HG03378 (cell line): ENCODE measurements at regions not wholly inside any gene's neighbourhood (a gene's known extent, or its start where the extent isn't known, plus 50 kb on each side); places are given as distances from the start of the nearest gene placed in this dataset.
"Not testable (repeated sequence)": the region's sequence is repeated elsewhere in the genome, so short reads cannot be mapped to it uniquely, and the experiment has no call there.

Experiments used
- ATAC-seq: cut with Tn5 transposase; IDR thresholded peaks from one replicate; pipeline ENCODE4 v1.9.1; 2021; ENCODE audit warnings: mild to moderate bottlenecking, moderate library complexity; ENCODE audit not compliant: unreplicated experiment

DNA sequence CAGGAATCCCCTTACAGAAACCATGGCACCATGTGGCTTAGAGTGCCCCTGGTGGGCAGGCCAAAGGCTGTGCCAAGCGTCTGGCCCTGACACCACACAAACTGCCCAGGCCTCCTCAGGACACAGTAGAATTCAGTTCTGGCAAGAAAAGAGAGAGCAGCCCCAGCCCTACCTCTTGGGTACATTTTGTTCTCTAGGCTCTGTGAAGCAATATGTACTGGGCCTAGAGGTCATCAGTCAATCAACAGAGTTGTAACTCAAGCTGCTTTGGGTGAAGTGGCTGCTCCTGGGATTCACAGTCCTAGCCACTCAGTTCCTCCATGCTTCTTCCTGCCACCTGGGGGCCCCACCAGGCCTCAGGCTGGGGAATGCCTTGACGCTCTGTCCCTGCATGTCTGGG lies 158.1 kb upstream of the MAMLD1 start:
- ATAC-seq, result no peak

DNA sequence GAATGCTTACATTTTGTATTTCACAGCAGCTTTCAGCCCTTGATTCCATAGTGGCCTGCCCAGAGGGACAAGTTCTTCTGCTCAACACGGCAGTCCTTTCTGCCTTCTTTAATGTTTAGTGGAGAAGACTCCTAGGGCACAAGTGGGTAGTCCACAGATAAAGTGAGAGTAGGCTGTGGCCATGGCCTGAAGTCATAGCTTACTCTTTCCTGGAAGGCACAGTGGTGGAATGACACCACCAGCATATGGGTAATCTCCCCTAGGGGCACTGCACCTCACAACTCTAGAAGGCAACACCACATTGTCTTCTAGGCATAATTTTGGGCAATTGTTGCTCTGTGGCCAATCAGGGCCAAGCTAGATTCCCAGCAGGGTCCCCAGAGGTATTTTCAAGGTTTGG lies 155.4 kb upstream of the MAMLD1 start:
- no peak for ATAC-seq

DNA sequence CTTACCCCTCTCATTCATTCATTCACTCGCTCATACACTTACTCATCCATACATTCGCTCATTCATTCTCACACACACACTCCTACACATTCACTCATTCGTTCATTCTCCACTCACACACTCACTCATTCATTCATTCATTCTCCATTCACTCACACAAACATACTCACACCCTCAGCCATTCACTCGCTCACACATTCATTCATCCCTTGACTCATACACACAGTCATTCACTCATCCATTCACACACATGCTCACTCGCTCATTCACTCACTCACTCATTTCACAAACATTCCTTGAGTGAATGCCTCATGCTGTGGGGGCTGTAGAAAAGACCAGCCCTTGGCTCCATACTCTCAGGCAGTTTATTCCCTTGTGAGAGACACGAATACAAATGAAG lies 151.1 kb upstream of the MAMLD1 start:
- ATAC-seq, result no peak

DNA sequence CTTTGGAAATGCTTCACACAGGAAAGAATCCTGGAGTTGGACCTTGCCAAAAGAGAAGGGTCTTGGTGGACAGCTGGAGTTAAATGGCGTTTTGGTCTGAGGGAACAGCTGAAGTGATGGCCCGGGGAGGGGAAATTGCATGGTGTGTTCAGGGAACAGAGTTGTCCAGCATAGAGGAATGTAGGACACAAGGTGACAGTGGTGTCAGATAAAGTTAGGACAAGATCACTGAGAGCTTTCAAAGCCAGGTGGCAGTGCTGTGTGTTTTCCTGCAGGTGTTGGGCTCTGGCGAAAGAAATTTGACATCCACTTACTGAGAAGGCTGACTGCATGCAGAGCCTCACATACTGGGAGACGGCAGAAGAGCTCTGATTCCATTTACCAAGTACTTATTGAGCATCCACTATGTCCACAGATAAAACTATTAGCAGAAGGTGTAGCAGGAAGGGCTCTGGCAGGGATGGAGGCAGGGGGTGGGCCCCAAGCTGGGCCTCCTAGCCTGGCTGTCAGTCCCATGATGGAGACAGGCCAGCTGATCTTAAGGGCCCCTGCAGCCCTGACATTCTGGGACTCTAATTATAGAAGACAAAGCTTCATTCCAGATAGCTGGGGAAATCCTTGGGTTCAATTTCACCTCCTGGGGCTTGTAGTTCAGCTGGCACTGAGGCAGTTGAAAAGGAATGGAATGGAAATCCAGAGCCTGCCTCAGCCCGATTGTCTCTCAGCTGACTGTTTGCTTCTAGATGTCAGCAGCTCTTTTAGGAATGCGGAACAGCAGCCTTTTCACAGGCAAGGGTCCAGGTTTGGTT lies 150.2 kb upstream of the MAMLD1 start:
- no peak for ATAC-seq

DNA sequence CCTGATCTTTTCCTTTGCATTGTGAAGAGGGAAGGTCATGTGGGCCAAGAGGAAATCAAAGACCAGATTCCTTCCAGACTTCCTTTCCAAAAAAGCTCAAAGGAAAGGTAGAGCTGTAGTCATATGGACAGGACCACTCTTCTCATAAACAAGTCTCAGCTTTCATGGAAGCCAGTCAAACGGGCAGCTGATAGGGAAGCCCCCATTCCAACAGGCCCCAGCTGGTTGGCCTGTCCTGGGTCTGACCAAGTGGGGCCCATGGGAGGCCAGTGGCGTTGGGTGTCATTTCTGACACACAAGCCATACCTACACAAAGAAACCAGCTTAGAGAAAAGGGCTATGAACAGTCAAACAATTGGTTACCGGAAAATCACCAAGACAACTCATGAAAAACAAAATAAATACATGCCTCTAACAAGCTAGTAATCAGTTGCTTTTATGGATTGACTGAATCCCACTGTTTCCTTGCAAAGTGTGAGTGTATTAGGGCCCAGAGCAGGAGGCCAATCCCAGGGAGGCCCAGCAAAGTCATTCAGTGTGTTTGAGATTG lies 149.6 kb upstream of the MAMLD1 start:
- ATAC-seq, result no peak

DNA sequence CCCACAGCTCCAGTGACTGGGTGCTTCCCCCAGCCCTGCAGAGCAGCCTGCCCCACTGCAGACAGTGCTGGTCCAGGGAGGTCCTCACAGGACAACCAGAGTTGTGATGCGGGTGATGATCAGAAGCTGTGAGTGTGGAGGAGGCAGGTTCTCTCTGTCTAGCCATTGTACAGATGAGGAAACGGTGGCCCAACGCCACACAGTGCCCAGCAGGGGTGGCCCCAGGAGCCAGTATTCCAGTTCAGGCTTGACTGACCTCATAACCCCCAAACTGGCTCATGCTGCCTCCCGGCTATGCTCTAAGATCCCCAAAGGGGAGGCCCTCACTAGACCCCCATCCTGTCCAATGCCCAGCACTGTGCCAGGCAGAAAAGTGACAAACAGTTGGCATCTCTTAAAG lies 147.1 kb upstream of the MAMLD1 start:
- not testable (repeated sequence) for ATAC-seq

DNA sequence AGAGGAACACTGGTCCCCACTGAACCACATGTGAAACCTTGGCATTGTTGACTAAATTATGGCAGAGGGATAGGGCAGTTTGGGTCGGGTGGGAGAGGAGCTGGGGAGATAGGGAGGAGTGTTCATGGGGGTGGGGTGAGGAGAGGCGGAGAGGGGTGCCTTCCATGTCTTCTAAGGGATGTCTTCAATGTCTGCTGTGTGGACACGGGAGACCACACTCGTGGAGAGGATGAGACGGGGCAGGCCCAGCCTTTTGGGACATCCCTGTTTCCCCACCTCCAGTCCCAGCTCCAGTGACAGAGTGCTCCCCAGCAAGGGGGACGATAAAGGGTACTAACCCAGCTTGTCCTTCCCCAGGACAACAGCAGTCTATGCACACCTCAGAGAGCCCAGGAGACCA lies 146.4 kb upstream of the MAMLD1 start:
- no peak for ATAC-seq

DNA sequence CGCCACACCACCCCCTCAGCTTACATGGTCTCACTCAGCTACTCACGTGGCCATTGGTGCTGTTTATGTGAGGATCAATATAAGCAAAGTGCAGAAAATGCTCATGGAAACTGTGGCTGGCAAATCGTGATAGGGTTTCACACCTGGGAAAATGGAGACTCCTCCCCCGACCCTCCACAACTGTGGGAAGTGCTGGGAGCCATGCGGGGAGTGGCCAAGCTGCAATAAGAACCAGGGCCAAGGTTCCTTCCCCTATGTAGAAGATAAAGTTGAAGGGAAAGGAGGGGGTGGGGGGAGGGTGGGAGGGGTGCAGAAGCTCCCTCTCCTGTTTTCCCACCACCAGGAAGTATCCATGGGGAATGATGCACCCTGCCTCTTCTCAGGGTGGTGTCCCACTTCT lies 145.5 kb upstream of the MAMLD1 start:
- no peak for ATAC-seq

DNA sequence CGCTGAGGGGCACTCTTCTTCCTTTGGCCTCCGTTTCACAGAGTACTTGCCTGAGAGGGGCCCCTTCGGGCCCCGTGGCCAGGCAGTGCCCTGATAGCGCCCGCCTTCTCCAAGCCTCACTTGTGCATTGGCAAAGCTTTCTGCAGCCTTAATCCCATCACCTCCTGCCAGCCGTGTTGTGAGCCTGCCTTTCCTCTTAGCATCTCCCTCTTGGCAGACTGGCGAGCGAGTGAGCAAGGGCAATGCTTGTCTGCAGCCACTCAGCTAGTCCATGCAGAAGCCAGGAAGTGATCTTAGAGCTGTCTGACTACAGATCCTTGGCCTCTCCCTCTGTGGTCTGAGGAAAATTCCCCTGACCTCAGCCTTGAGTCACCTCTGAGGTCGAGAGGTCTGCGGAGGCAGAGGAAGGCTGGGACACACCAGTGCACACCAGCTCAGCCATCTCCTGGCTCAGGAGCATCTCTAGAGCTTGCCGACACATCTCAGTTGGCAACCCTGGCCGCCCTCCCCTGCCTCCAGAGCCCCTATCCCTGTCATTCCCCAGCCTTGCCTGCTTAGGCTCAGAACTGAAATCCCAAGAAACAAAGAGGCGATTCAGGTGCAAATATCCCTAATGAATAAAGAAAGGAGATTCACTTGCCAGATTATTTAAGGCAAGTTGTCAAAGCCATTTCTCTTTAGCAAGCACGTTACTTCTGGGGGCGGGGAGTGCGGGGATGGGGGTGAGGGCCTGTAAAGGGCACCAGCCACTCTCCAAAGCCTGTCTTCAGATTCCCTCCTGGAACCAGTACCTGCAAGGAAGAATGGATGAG lies 143.5 kb upstream of the MAMLD1 start:
- no peak for ATAC-seq

DNA sequence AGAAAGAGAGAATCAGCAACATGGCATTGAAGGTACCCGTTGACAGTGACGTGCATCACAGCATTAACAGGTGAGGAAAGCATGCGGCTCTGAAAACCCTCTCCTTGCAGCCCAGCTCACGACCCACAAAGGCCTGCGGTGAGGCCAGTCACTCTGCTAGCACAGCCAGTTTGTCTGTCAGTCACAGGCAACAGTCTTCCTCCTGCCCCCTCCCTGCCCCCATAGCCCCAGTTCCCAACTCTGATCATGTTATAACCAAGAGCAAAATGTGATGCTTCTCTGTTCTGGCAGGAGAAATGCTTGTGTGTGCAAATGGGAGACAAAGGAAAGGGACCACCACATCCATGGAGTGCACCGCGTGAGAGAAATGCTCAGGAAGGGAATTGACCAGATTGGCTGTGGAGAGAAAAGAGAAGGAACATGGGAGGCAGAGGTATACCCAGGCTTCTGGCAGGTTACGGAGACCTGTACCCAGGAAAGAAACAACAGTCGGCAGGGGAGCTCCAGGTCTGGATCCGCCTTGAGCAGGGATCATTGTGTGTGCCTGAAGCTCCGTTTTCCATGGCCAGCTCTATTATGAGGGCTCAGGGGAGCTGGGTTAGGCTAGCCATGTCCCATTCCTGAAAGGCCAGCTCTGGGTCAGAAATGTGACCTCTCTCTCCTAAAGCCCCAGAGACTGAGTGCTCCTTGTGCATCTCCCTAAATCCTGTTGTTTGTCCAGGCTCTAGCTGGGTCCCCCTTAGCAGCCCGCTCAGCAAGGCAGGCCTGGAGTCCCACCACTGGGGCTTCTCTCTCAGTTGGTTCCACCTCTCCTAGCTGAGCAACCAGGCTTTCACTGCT lies 139.7 kb upstream of the MAMLD1 start:
- ATAC-seq, result no peak

DNA sequence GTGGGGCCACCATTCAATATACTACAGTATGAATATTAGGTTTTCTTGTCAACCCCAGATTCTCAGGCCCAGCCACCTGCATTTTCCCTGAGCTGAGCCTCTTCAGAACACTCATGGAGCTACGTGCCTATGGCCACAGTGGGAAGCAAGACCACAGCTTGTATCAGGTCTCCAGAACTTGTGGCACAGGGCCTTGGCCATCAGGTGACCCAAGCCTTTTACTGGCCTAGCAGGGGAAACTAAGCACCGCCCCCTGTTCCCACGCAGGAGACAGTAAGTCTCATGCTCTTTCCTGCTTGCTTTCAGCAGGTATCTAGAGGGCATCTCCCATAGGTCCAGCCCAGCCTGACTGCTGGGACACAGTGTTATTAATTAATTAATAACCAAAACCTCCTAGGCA lies 138.4 kb upstream of the MAMLD1 start:
- ATAC-seq, result no peak

DNA sequence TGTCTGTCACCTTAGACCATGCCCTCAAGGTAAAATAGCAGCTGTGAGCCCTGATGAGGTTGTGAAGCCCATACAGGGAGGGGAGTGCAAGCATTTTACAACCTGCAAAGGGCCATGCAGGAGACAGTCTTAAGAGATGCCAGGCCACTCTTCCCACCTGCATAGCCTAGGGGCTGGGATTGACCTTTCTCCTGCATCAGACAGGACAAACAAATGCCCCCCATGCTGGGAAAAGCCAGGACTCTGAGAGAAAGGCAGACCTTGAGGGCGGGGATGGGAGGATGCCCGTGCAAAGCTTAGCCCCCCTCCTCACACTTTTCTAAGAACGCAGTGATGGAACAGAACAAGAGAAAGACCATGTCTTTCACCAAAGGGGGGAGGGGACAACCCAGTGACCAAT lies 137.9 kb upstream of the MAMLD1 start:
- ATAC-seq, result no peak

DNA sequence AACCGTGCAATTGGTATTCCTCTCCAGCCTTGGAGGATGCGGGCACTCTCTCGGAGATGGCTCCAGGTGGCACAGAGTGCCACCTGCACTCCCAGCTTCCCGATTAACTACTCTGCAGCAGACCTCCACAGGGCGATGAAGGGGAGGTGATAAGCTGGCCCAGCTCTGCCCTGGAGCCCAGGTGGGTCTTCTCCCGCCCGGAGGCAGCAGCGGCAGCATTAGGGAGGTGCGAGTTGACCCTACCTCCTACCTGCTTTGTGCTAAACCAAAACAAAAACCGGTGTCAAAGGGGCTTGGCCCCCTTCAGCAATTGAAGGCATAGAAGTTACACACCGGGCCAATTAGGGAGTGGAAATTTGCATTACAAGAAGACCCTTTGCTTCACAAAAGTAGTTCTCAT lies 137.4 kb upstream of the MAMLD1 start:
- no peak for ATAC-seq

DNA sequence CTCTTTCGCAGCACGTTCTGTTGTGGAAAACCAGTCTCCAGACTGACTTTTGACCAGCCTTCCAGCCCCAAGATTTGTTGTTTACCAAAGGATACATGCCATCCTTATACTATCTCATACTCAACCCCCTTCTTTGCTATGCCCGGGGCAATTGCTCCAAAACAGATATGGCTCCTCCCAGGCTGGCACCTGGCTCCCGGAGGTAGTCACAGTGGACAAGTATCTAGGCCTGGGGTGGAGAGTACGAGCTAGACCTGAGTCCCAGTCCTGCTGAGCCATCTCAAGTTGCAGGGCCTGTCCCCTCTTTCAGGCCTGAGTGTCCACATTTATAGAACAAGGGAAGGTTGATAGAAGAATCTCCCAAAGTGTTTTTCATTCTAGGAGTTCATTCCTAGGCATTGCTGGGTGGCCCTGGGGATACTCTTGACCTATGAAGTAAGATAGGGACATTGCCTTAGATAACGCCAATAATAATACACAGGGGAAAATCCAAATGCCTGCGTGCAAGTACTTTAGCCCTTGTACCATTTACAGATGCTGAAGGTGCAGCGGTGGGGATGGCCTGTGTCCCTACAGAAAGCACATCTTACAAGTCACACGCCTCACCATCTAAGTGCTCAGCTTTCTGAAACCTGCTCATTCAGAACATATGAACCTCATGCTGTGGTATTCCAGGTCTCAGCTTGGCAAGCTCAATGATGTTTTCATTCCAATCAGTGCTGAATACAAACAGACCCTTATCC lies 136.7 kb upstream of the MAMLD1 start:
- no peak for ATAC-seq

DNA sequence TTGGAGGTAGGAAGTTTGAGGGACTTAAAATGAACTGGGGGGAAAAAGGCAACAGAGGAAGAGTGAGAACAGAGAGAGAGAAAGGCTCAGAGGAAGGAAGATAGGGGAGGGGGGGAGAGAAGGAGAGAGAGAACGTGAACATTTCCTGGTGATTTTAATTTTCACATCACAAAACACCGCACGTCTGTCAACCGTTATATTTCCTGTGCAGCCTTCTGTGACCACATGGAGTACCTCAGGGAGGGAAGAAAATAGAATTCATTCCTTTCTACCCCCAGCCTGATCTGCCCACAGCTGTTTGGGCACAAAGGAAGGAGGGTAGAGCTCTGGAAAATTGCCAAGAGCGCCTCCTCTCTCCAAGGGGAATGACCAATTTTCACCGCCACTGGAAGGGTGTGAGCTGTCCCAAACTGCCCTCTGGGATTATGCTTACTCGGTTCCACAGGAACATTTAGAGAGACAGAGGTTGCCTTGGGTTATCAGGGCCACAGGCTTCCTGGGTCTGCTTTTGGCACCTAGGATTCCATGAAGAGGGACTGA lies 135.7 kb upstream of the MAMLD1 start:
- ATAC-seq, result no peak

DNA sequence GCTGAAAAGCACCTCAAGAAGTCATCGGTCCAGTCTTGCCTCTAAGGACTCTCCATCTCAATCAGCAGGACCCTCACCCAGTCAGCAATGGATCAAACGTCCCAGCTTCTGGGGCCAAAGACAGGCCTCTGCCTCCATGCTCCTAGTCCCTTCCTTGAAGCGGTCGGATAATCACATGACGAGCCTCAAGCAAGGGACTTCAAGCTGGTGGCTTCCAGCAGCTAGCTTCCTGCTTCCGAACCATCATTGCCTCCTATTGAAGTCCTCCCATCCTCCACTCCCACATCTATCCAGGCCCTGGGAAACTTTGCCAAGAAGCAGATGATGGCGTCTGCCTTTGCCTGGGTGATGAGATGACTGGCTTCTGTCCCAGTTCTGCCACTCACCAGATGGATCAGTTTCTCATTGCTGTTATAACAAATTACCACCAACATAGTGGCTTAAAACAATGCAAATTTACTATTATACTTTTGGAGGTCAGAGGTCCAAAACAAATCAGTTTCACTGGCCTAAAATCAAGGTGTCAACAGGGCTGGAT lies 135.2 kb upstream of the MAMLD1 start:
- no peak for ATAC-seq

DNA sequence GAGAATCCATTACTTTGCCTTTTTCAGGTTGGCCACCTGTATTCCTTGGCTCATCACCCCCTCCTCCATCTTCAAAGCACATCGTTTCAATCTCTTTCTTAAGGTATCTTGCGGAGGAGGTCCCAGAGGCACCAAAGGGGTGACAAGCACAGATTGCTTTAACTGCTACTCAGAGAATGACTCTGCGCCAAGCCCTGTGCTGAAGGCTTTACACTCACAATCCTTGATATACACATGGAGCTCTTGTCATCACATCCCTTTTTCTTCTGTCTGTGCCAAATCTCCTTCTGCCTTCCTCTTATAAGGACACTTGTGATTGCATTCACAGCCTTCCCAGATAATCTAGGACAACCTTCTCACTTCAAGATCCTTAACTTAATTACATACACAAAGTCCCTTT lies 134.7 kb upstream of the MAMLD1 start:
- ATAC-seq, result no peak

DNA sequence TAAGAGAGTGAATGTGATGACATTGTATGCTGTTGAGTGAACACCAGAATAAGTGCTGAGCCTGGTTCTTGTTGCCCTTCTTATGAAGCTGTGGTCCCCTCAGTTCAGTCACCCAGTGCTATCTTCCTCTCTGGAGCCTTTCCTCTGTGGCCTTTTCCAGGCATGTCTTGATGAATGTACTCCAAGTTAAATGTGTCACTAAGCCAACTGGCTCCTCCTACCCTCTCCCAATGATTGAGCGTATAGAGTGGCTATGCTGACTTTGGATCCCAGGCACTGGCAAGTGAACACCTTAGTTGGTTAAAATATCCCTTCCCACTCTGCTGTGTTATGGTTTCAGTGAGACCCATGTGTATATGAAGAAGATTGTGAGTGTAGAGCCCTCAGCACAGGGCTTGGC lies 134.1 kb upstream of the MAMLD1 start:
- ATAC-seq, result no peak

DNA sequence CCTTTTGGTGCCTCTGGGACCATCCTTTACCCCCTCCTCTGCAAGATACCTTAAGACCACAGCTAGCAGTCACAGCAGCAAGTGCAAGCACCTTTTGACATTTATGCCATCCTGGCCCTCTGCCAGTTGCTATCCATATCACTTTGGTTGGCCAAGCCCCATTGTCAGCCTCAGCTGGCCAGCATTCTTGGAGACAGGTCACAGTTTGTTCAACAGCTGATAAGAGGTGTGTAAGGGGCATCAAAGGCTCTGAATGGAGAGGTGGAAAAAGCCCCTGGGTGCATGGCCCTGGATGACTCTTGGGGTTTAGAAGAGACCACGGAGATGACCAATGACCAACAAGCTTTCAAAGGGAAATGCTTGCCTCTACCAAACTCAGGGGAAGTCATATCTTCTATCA lies 133.6 kb upstream of the MAMLD1 start:
- no peak for ATAC-seq

DNA sequence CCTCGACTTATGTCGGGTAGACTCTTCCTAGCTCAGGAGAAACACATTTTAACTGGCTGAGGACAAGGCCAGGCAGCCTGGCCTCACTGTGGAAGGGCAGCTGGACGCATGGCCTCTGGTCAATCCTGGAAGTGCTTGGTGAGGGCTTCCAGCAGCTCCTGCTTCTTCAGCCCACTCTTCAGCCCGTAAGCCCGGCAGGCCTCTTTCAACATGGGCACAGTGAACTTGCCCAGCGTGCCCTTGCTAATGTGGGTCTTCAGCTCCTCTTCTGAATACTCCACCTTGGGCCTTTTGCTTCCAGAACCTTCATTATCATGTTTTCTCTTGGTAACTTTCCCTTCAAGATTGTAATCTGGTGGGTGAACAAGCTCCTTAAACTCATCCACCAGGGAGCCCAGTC lies 132.2 kb upstream of the MAMLD1 start:
- not testable (repeated sequence) for ATAC-seq
